ENCODE measurements at regions not wholly inside any gene's neighbourhood (a gene's known extent, or its start where the extent isn't known, plus 50 kb on each side); places are given as distances from the start of the nearest gene placed in this dataset.
"Not testable (repeated sequence)": the region's sequence is repeated elsewhere in the genome, so short reads cannot be mapped to it uniquely, and the experiment has no call there.

GRCh38 chr11:25488176-25488575, 843.8 kb upstream of the ANO3 start:
- H3K36me3 ChIP-seq (ENCODE audit: insufficient read depth, low read length); H3K79me2 ChIP-seq (ENCODE audit: control insufficient read depth, insufficient read depth, low read length, unreplicated experiment); H3K4me3 ChIP-seq (ENCODE audit: low read depth, low read length); H3K27ac ChIP-seq (ENCODE audit: low read depth, low read length); H2AFZ ChIP-seq (ENCODE audit: low read length, unreplicated experiment); H3K4me1 ChIP-seq (ENCODE audit: control insufficient read depth, insufficient read depth, low read length, unreplicated experiment); H3K27me3 ChIP-seq (ENCODE audit: insufficient read depth, low read length): not testable (repeated sequence)

DNA sequence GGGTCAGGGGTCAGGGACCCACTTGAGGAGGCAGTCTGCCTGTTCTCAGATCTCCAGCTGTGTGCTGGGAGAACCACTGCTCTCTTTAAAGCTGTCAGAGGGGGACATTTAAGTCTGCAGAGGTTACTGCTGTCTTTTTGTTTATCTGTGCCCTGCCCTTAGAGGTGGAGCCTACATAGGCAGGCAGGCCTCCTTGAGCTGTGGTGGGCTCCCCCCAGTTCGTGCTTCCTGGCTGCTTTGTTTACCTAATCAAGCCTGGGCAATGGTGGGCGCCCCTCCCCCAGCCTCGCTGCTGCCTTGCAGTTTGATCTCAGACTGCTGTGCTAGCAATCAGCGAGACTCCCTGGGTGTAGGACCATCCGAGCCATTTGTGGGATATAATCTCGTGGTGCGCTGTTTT, 830.5 kb upstream of the ANO3 start:
- not testable (repeated sequence) for H3K27me3 ChIP-seq (ENCODE audit: insufficient read depth, low read length); H3K27ac ChIP-seq (ENCODE audit: low read depth, low read length); H3K4me1 ChIP-seq (ENCODE audit: control insufficient read depth, insufficient read depth, low read length, unreplicated experiment); H2AFZ ChIP-seq (ENCODE audit: low read length, unreplicated experiment); H3K36me3 ChIP-seq (ENCODE audit: insufficient read depth, low read length); H3K4me3 ChIP-seq (ENCODE audit: low read depth, low read length); H3K79me2 ChIP-seq (ENCODE audit: control insufficient read depth, insufficient read depth, low read length, unreplicated experiment)

DNA sequence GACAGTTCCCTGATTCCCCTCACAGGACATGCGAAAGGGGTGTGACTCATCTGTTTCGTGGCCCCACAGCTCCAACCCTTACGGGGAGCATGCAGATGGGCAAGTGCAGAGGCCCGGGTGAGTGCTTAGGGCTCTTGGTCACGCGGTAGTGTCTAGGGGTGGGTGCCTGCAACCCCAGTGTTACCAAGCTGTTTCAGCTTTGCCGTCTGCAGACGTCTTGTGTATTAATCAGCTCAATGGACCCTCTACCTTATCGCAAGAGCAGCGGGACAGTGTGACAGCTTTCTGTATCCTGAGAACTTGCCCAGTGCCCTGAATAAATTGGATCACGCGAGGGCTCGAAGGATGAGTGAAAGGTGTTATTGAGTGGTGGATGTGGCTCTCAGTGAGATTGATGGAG, 816.4 kb upstream of the ANO3 start:
- Histone ChIP-seq H3K79me2 (ENCODE audit: control insufficient read depth, insufficient read depth, low read length, unreplicated experiment) (no peaks in the 10 kb centered on the region), H3K27me3 (ENCODE audit: insufficient read depth, low read length) (no peaks in the 10 kb centered on the region), H2AFZ (ENCODE audit: low read length, unreplicated experiment) (no peak overlapping the region), H3K4me3 (ENCODE audit: low read depth, low read length) (no peak overlapping the region), H3K36me3 (ENCODE audit: insufficient read depth, low read length) (no peaks in the 10 kb centered on the region), H3K4me1 (ENCODE audit: control insufficient read depth, insufficient read depth, low read length, unreplicated experiment) (no peaks in the 10 kb centered on the region), H3K27ac (ENCODE audit: low read depth, low read length) (no peak overlapping the region)

DNA sequence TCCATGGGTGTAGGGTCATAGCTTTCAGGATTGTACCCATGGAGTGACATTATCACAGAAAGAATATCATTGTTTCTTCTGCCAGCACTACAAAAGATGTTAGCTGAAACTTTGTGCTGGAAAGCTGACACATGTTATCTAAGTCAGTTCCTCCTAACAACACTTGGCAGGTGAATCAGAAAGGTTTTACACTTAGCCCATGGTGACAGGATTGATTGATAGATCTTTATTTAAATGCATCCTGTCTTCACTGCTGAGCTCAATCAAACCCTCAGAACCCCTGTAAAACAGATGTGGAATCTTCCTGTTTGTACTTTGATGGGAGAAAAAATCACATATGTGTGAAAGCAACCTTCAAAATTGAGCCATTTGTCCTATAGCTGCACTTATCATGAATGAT, 811.5 kb upstream of the ANO3 start:
- Histone ChIP-seq H3K36me3 (ENCODE audit: insufficient read depth, low read length) (no peaks in the 10 kb centered on the region), H3K27me3 (ENCODE audit: insufficient read depth, low read length) (no peaks in the 10 kb centered on the region), H2AFZ (ENCODE audit: low read length, unreplicated experiment) (no peak overlapping the region), H3K79me2 (ENCODE audit: control insufficient read depth, insufficient read depth, low read length, unreplicated experiment) (no peaks in the 10 kb centered on the region), H3K27ac (ENCODE audit: low read depth, low read length) (no peak overlapping the region), H3K4me1 (ENCODE audit: control insufficient read depth, insufficient read depth, low read length, unreplicated experiment) (no peaks in the 10 kb centered on the region), H3K4me3 (ENCODE audit: low read depth, low read length) (no peak overlapping the region)

DNA sequence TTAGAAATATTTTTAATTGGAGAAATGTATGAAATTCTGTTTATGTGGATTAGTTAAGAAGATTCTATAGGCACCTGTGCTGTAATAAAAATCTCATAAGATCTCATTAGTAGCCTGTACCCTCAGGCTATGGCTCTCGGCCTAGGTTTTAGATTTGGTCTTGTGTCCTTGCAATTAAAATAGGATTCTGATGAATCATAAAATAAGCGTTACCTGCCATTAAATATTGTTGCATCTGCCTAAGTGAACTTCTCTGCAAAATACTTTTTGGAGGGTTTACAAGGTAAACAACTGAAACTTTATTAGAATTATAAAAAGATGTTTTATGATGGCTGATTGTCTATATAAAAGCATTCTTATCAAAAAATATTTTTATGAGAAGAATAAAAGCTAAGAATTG, 804.1 kb upstream of the ANO3 start:
- no peak overlapping the region for H2AFZ ChIP-seq (ENCODE audit: low read length, unreplicated experiment)
- no peaks in the 10 kb centered on the region for H3K4me1 ChIP-seq (ENCODE audit: control insufficient read depth, insufficient read depth, low read length, unreplicated experiment)
- no peaks in the 10 kb centered on the region for H3K79me2 ChIP-seq (ENCODE audit: control insufficient read depth, insufficient read depth, low read length, unreplicated experiment)
- no peaks in the 10 kb centered on the region for H3K36me3 ChIP-seq (ENCODE audit: insufficient read depth, low read length)
- no peak overlapping the region for H3K4me3 ChIP-seq (ENCODE audit: low read depth, low read length)
- no peak overlapping the region for H3K27ac ChIP-seq (ENCODE audit: low read depth, low read length)
- no peaks in the 10 kb centered on the region for H3K27me3 ChIP-seq (ENCODE audit: insufficient read depth, low read length)

DNA sequence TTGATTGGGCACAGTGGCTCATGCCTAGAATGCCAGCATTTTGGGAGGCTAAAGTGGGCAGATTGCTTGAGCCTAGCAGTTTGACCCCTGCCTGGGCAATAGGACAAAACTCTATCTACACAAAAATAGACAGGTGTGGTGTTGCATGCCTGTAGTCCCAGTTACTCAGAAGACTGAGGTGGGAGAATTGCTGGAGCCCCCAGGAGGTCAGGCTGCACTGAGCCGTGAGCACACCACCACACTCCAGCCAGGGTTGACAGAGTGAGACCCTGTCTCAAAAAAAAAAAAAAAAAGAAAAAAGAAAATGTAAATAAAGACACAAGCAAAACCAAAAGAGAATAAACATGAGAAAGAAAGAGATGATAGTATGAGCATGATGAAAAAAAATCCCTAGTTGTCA, 802.4 kb upstream of the ANO3 start:
- Histone ChIP-seq H3K36me3 (ENCODE audit: insufficient read depth, low read length) (no peaks in the 10 kb centered on the region), H3K4me1 (ENCODE audit: control insufficient read depth, insufficient read depth, low read length, unreplicated experiment) (no peaks in the 10 kb centered on the region), H3K27me3 (ENCODE audit: insufficient read depth, low read length) (no peaks in the 10 kb centered on the region), H3K27ac (ENCODE audit: low read depth, low read length) (no peak overlapping the region), H3K79me2 (ENCODE audit: control insufficient read depth, insufficient read depth, low read length, unreplicated experiment) (no peaks in the 10 kb centered on the region), H2AFZ (ENCODE audit: low read length, unreplicated experiment) (no peak overlapping the region), H3K4me3 (ENCODE audit: low read depth, low read length) (no peak overlapping the region)

GRCh38 chr11:25535467-25536272, 796.3 kb upstream of the ANO3 start:
- Histone ChIP-seq H2AFZ (ENCODE audit: low read length, unreplicated experiment) (no peak overlapping the region), H3K4me1 (ENCODE audit: control insufficient read depth, insufficient read depth, low read length, unreplicated experiment) (no peaks in the 10 kb centered on the region), H3K79me2 (ENCODE audit: control insufficient read depth, insufficient read depth, low read length, unreplicated experiment) (no peaks in the 10 kb centered on the region), H3K27ac (ENCODE audit: low read depth, low read length) (no peak overlapping the region), H3K36me3 (ENCODE audit: insufficient read depth, low read length) (no peaks in the 10 kb centered on the region), H3K27me3 (ENCODE audit: insufficient read depth, low read length) (no peaks in the 10 kb centered on the region), H3K4me3 (ENCODE audit: low read depth, low read length) (no peak overlapping the region)

DNA sequence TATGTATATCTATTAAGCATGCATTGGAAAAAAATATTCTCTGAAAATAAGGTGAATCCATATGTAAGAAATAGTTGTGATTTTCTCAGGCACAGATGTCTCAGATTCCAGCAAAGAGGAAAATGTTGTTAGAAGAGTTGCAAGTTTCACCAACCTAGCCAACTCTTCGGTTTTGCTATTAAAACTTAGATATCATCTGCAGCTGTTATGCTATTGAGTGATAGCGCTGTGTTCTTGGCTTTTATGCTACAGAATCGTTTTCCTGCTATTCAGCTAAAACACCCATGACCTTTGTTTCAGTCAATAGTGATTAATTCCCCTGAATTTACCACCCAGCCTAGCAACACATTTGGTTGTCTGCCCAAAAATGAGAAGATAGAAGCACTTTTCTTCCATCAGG, 795.6 kb upstream of the ANO3 start:
- Histone ChIP-seq H3K27me3 (ENCODE audit: insufficient read depth, low read length) (no peaks in the 10 kb centered on the region), H3K27ac (ENCODE audit: low read depth, low read length) (no peak overlapping the region), H3K36me3 (ENCODE audit: insufficient read depth, low read length) (no peaks in the 10 kb centered on the region), H3K4me3 (ENCODE audit: low read depth, low read length) (no peak overlapping the region), H3K4me1 (ENCODE audit: control insufficient read depth, insufficient read depth, low read length, unreplicated experiment) (no peaks in the 10 kb centered on the region), H3K79me2 (ENCODE audit: control insufficient read depth, insufficient read depth, low read length, unreplicated experiment) (no peaks in the 10 kb centered on the region), H2AFZ (ENCODE audit: low read length, unreplicated experiment) (no peak overlapping the region)

DNA sequence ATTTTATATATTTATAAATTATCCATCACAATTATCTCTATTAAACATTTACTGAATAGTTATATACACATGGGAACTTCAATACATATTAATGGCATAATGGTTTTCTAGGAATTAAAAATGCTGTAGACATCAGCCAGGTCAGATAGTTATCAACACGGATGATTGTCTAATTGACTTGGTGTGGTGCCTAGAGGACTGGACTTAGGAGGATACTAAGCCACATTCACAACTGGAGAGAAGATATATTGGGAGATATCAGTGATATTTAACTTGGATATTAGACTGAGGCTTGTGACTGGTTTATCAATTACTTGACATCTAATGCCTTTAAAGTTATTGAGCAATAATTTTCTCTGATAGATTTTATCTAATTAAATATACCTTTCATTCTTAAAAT, 794.5 kb upstream of the ANO3 start:
- Histone ChIP-seq H3K27me3 (ENCODE audit: insufficient read depth, low read length) (no peaks in the 10 kb centered on the region), H3K4me1 (ENCODE audit: control insufficient read depth, insufficient read depth, low read length, unreplicated experiment) (no peaks in the 10 kb centered on the region), H3K27ac (ENCODE audit: low read depth, low read length) (no peak overlapping the region), H3K4me3 (ENCODE audit: low read depth, low read length) (no peak overlapping the region), H3K36me3 (ENCODE audit: insufficient read depth, low read length) (no peaks in the 10 kb centered on the region), H2AFZ (ENCODE audit: low read length, unreplicated experiment) (no peak overlapping the region), H3K79me2 (ENCODE audit: control insufficient read depth, insufficient read depth, low read length, unreplicated experiment) (no peaks in the 10 kb centered on the region)

DNA sequence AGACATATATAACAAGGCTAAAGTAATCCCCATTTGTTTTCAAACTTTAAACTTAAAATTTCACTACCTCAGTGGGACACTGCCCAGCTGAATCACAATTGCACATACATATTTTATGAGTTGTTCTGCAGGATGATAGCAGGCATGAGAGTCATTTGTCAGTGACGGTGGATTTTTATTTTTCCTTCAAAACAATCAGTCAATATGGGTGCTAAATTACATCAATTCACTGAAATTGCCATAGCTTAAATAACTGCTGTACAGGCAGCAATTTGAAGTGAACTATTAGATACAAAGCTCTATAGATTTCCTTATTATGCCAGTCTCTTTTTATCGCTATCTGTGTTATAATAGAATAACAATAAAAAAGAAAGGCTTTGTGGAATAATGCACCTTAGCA, 784.6 kb upstream of the ANO3 start:
- no peaks in the 10 kb centered on the region for H3K27me3 ChIP-seq (ENCODE audit: insufficient read depth, low read length)
- no peak overlapping the region for H3K4me3 ChIP-seq (ENCODE audit: low read depth, low read length)
- no peak overlapping the region for H3K27ac ChIP-seq (ENCODE audit: low read depth, low read length)
- H2AFZ ChIP-seq (ENCODE audit: low read length, unreplicated experiment) = no peak overlapping the region
- no peaks in the 10 kb centered on the region for H3K4me1 ChIP-seq (ENCODE audit: control insufficient read depth, insufficient read depth, low read length, unreplicated experiment)
- H3K36me3 ChIP-seq (ENCODE audit: insufficient read depth, low read length) = no peaks in the 10 kb centered on the region
- H3K79me2 ChIP-seq (ENCODE audit: control insufficient read depth, insufficient read depth, low read length, unreplicated experiment) = no peaks in the 10 kb centered on the region

DNA sequence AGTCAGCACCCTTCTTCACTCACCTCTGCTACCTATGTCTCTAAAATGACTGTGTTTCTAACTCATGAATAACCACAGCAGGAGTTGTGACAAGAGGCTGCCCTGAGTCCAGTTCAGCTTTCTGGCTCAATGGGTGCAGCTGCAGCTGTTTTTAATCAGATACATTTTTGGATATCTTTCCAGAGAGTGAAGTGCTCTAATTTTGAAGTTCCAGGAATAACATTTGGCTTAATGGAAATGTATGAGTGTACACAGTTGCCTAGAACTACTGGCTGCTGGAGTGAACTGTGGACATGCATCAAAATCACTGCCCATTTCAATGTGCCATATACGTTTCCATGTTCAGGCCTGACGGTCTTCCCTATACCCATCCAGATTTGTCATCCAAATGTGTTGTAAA, 769.5 kb upstream of the ANO3 start:
- Histone ChIP-seq H3K27ac (ENCODE audit: low read depth, low read length) (no peak overlapping the region), H3K4me3 (ENCODE audit: low read depth, low read length) (no peak overlapping the region), H3K27me3 (ENCODE audit: insufficient read depth, low read length) (no peaks in the 10 kb centered on the region)

More for the DNA sequence above, 769.5 kb upstream of the ANO3 start:
- Histone ChIP-seq H3K4me1 (ENCODE audit: control insufficient read depth, insufficient read depth, low read length, unreplicated experiment) (no peaks in the 10 kb centered on the region), H3K36me3 (ENCODE audit: insufficient read depth, low read length) (no peaks in the 10 kb centered on the region), H3K79me2 (ENCODE audit: control insufficient read depth, insufficient read depth, low read length, unreplicated experiment) (no peaks in the 10 kb centered on the region), H2AFZ (ENCODE audit: low read length, unreplicated experiment) (no peak overlapping the region)
